ENCODE measurements at regions not wholly inside any gene's neighbourhood (a gene's known extent, or its start where the extent isn't known, plus 50 kb on each side); places are given as distances from the start of the nearest gene placed in this dataset.

DNA sequence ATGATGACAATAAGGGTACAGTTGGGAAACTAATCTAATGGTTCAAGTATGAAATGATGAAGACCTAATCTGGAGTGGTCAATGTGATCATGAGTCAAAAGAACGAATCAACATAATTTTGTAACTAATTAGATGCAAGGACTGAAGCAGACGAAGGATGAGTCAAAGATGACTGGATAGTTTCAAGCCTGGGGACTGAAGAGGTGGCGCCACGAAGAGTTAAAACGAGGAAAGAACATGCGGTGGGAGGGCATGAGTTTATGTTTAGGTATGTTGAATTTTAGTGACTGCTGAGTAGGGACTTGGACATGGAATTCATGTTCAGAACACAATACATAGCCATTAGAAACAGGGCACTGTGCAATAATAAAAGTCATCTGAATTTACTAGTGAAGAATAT lies 221.5 kb upstream of the FAM241A start:
- TF ChIP-seq CTCF (IDR thresholded peaks at IDR 0.05) (no peak), EP300 (IDR thresholded peaks at IDR 0.05) (no peak)
